Keratinocyte (primary cell): ENCODE measurements at regions not wholly inside any gene's neighbourhood (a gene's known extent, or its start where the extent isn't known, plus 50 kb on each side); places are given as distances from the start of the nearest gene placed in this dataset.

Experiments used
- DNase-seq: peaks from one replicate; pipeline ENCODE4 v3.0.0-alpha.2; 2011; ENCODE audit warnings: low read depth, missing footprints, low spot score
- FAIRE-seq: peaks from 2 replicates; lab custom pipeline; 2011; peaks lifted over from hg19 to GRCh38; lab: Jason Lieb, UNC
- H2AFZ ChIP-seq: 2 replicates; pipeline ENCODE4 v1.6.0; 2012; ENCODE audit warnings: low read length, control low read depth, inconsistent platforms; ENCODE audit not compliant: control insufficient read depth
- H3K27ac ChIP-seq: 2 replicates; pipeline ENCODE4 v1.5.1; 2011; ENCODE audit warnings: low read length; ENCODE audit not compliant: control insufficient read depth, insufficient read depth
- H3K27me3 ChIP-seq: 3 replicates; pipeline ENCODE4 v1.6.0; 2011; ENCODE audit warnings: low read length; ENCODE audit not compliant: control insufficient read depth, insufficient read depth; ENCODE audit errors: extremely low read depth
- H3K36me3 ChIP-seq, 2 experiments: 2 replicates in 1 of 2; 3 replicates in 1 of 2; pipeline ENCODE4 v1.5.1; 2011; ENCODE audit warnings: low read length in 2 of 2, mild to moderate bottlenecking in 1 of 2; ENCODE audit not compliant: control insufficient read depth in 2 of 2, insufficient read depth in 2 of 2; ENCODE audit errors: extremely low read depth in 1 of 2
- H3K4me1 ChIP-seq: 3 replicates; pipeline ENCODE4 v1.5.1; 2011; ENCODE audit warnings: low read length; ENCODE audit not compliant: control insufficient read depth, insufficient read depth; ENCODE audit errors: extremely low read depth
- H3K4me2 ChIP-seq: 3 replicates; pipeline ENCODE4 v1.6.0; 2011; ENCODE audit warnings: low read depth, low read length; ENCODE audit not compliant: control insufficient read depth, insufficient read depth; ENCODE audit errors: extremely low read depth
- H3K4me3 ChIP-seq, 3 experiments: fragments of 200-600 bp in 1 of 3; sonication (generic) in 1 of 3; 2 replicates in 2 of 3; 3 replicates in 1 of 3; pipeline ENCODE4 v1.5.1; 2011 to 2016; ENCODE audit warnings: low read length in 3 of 3, mild to moderate bottlenecking in 3 of 3, control low read depth in 2 of 3, inconsistent platforms in 1 of 3, low read depth in 1 of 3, mixed read lengths in 1 of 3, mixed run types in 1 of 3, moderate library complexity in 1 of 3; ENCODE audit not compliant: control insufficient read depth in 2 of 3, insufficient read depth in 2 of 3; ENCODE audit errors: extremely low read depth in 1 of 3
- H3K79me2 ChIP-seq: 2 replicates; pipeline ENCODE4 v1.6.0; 2012; ENCODE audit warnings: low read length; ENCODE audit not compliant: control insufficient read depth, insufficient read depth
- H3K9ac ChIP-seq: 3 replicates; pipeline ENCODE4 v1.6.0; 2011; ENCODE audit warnings: low read length; ENCODE audit not compliant: control insufficient read depth, insufficient read depth; ENCODE audit errors: extremely low read depth
- H3K9me1 ChIP-seq: 3 replicates; pipeline ENCODE4 v1.6.0; 2011; ENCODE audit warnings: low read length; ENCODE audit not compliant: control insufficient read depth, insufficient read depth; ENCODE audit errors: extremely low read depth
- H3K9me3 ChIP-seq: 2 replicates; pipeline ENCODE4 v1.5.1; 2012; ENCODE audit warnings: low read depth, low read length; ENCODE audit not compliant: control insufficient read depth
- H4K20me1 ChIP-seq: 3 replicates; pipeline ENCODE4 v1.6.0; 2011; ENCODE audit warnings: low read length; ENCODE audit not compliant: control insufficient read depth, insufficient read depth; ENCODE audit errors: extremely low read depth
- CTCF ChIP-seq, 3 experiments: IDR thresholded peaks in 1 of 3; conservative IDR thresholded peaks in 1 of 3; optimal IDR thresholded peaks in 1 of 3; 2 replicates in 2 of 3; 3 replicates in 1 of 3; pipeline versions ENCODE3 to v1.5.1; 2011; ENCODE audit warnings: low read length in 3 of 3, mild to moderate bottlenecking in 3 of 3, moderate library complexity in 2 of 3, control low read depth in 1 of 3, inconsistent platforms in 1 of 3; ENCODE audit not compliant: insufficient read depth in 2 of 3; ENCODE audit errors: extremely low read depth in 1 of 3
- EZH2 ChIP-seq: IDR thresholded peaks from one replicate; pipeline ENCODE4 v1.6.1; 2012; ENCODE audit warnings: inconsistent platforms, mild to moderate bottlenecking, low read length, moderate library complexity
- dilution Hi-C: fragments of 300-500 bp; cut with MboI; formaldehyde crosslinking; loops from one replicate; pipeline ENCODE4 v1.7.0; 2020; ENCODE audit warnings: low sequenced_read_pairs; ENCODE audit not compliant: extremely low pct_ligation_motif_present

GRCh38 chr18:61159246-61159645 is 174.0 kb upstream of the CDH20 start:
- H3K27ac ChIP-seq: no peak overlapping the region
- H3K4me3 ChIP-seq: no peak overlapping the region
- no peak overlapping the region for H2AFZ ChIP-seq
- dilution Hi-C loops: no loop called here
- H3K4me2 ChIP-seq: no peak overlapping the region
- no peaks in the 10 kb centered on the region for H3K9me1 ChIP-seq
- H3K9me3 ChIP-seq: no peaks in the 10 kb centered on the region
- FAIRE-seq (no peak), DNase-seq (no peak)
- TF ChIP-seq EZH2 (no peak), CTCF (optimal IDR thresholded peaks at IDR 0.05 in 1 of 3, IDR thresholded peaks at IDR 0.05 in 1 of 3, conservative IDR thresholded peaks at IDR 0.05 in 1 of 3; ENCODE audit: extremely low read depth in 1 of 3, insufficient read depth in 2 of 3, low read length in 3 of 3) (no peak)
- no peaks in the 10 kb centered on the region for H4K20me1 ChIP-seq
- H3K27me3 ChIP-seq: no peaks in the 10 kb centered on the region
- no peaks in the 10 kb centered on the region for H3K4me1 ChIP-seq
- H3K36me3 ChIP-seq: no peaks in the 10 kb centered on the region
- no peak overlapping the region for H3K9ac ChIP-seq
- H3K79me2 ChIP-seq: no peaks in the 10 kb centered on the region

GRCh38 chr18:61164321-61164720 is 168.9 kb upstream of the CDH20 start:
- Histone ChIP-seq H3K4me3 (no peak overlapping the region), H3K4me2 (no peak overlapping the region), H3K36me3 (no peaks in the 10 kb centered on the region), H3K27me3 (no peaks in the 10 kb centered on the region), H3K27ac (no peak overlapping the region), H4K20me1 (no peaks in the 10 kb centered on the region), H2AFZ (no peak overlapping the region), H3K79me2 (no peaks in the 10 kb centered on the region), H3K4me1 (no peaks in the 10 kb centered on the region), H3K9me1 (no peaks in the 10 kb centered on the region), H3K9me3 (no peaks in the 10 kb centered on the region), H3K9ac (no peak overlapping the region)
- no peak for DNase-seq
- dilution Hi-C loops: no loop called here
- TF ChIP-seq CTCF (optimal IDR thresholded peaks at IDR 0.05 in 1 of 3, IDR thresholded peaks at IDR 0.05 in 1 of 3, conservative IDR thresholded peaks at IDR 0.05 in 1 of 3; ENCODE audit: extremely low read depth in 1 of 3, insufficient read depth in 2 of 3, low read length in 3 of 3) (no peak), EZH2 (no peak)
- no peak for FAIRE-seq
